Prostate gland (tissue), 2 donors: ENCODE measurements at regions not wholly inside any gene's neighbourhood (a gene's known extent, or its start where the extent isn't known, plus 50 kb on each side); places are given as distances from the start of the nearest gene placed in this dataset.

ENCODE experiments used
- DNase-seq: peaks from one replicate; pipeline ENCODE4 v3.0.0-alpha.2; 2019; ENCODE audit warnings: low spot score
- H3K27ac ChIP-seq, 2 donors: fragments of 200-600 bp; sonication (generic); 2 replicates each; pipeline ENCODE4 v1.5.1; 2017 to 2019
- H3K27me3 ChIP-seq: fragments of 200-600 bp; sonication (generic); replicated peaks from 2 replicates; pipeline ENCODE4 v1.5.1; 2019; ENCODE audit not compliant: insufficient read depth
- H3K36me3 ChIP-seq, 2 donors: fragments of 200-600 bp; sonication (generic); 1 replicate in 1 of 2; 2 replicates in 1 of 2; pipeline versions ENCODE4 v1.5.1 to v1.8.1; 2017 to 2019
- H3K4me1 ChIP-seq: fragments of 200-600 bp; sonication (generic); replicated peaks from 2 replicates; pipeline ENCODE4 v1.5.1; 2019
- H3K4me3 ChIP-seq, 2 donors: fragments of 200-600 bp; sonication (generic); 2 replicates each; pipeline ENCODE4 v1.5.1; 2017 to 2019
- H3K9me3 ChIP-seq: fragments of 200-600 bp; sonication (generic); 2 replicates; pipeline ENCODE4 v1.5.1; 2017
- POLR2A ChIP-seq: fragments of 450-650 bp; IDR thresholded peaks from one replicate; pipeline ENCODE4 v1.6.1; 2016; ENCODE audit warnings: antibody characterized with exemption, mild to moderate bottlenecking
- POLR2AphosphoS5 ChIP-seq: sonication (generic); formaldehyde crosslinking; IDR thresholded peaks from one replicate; pipeline ENCODE4 v1.6.1; 2017; ENCODE audit warnings: antibody characterized with exemption
- WGBS: methylation state at CpG from one replicate; pipeline ENCODE4 v1.1.5; 2018; 5-methylcytosine and 5-hydroxymethylcytosine counted together
- intact Hi-C: fragments of 100-400 bp; cut with DNase I; formaldehyde crosslinking; loops from one replicate; pipeline ENCODE4 v1.14.2; 2022
- TF ChIP-seq, protein P1 (sequence below), 4 experiments: fragments of 200-600 bp in 2 of 4; fragments of 450-650 bp in 2 of 4; sonication (generic) in 2 of 4; IDR thresholded peaks; 1 replicate in 3 of 4; 2 replicates in 1 of 4; pipeline ENCODE4 v1.5.1; 2016 to 2019; ENCODE audit warnings: antibody characterized with exemption in 4 of 4, mild to moderate bottlenecking in 2 of 4, moderate library complexity in 2 of 4

DNA sequence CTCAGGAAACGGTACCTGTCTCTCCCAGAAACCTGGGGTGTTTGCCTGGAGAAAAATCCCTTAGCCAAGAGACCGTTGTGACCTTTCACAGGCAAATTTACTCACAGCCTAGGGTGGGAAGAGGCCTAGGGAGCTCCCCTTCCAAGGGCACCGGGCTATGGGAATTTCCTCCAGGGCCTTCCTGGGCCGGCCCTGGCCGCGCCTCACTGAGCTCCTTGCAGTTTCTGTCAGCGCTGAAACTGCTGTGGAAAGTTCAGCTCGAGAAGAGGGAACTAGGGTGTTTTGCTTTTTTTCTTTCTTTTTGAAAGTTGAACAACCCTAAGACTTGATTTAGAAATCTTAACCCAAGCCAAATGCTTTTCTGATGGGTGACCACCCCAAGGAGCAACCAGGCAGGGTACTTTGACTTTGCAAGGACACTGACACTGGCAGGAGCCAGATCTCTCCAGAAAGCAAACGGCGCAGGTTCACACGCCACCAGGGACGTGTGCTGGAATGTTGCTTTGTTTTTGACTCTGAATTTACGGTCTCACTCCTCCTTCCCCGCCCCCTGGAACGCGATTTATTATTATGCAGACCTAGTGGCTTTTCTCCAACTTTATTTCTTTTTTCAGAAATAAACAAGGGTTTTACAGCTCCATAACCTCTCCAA lies 229.6 kb upstream of the JUN start:
- peak overlapping the region; percentile 85 to 89 for H3K27ac ChIP-seq
- intact Hi-C loops, result loop anchor here (5.0 kb wide), 1 partner anchor 111 kb away; no protein-coding TSS in a partner anchor
- H3K4me3 ChIP-seq, result peak overlapping the region in 1 of 2 donors; percentile 10
- no peaks in the 10 kb centered on the region for H3K27me3 ChIP-seq
- H3K9me3 ChIP-seq, result no peaks in the 10 kb centered on the region
- H3K4me1 ChIP-seq, result peaks cover 13% of the 10 kb centered on the region
- TF ChIP-seq, protein P1, sequence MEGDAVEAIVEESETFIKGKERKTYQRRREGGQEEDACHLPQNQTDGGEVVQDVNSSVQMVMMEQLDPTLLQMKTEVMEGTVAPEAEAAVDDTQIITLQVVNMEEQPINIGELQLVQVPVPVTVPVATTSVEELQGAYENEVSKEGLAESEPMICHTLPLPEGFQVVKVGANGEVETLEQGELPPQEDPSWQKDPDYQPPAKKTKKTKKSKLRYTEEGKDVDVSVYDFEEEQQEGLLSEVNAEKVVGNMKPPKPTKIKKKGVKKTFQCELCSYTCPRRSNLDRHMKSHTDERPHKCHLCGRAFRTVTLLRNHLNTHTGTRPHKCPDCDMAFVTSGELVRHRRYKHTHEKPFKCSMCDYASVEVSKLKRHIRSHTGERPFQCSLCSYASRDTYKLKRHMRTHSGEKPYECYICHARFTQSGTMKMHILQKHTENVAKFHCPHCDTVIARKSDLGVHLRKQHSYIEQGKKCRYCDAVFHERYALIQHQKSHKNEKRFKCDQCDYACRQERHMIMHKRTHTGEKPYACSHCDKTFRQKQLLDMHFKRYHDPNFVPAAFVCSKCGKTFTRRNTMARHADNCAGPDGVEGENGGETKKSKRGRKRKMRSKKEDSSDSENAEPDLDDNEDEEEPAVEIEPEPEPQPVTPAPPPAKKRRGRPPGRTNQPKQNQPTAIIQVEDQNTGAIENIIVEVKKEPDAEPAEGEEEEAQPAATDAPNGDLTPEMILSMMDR (IDR thresholded peaks at IDR 0.05), result peak in 2 of 4 experiments; percentile 10 to 17
- TF ChIP-seq POLR2A (no peak), POLR2AphosphoS5 (peak; percentile 84)
- 5% methylated on average over 16 of the region's 16 CpGs for WGBS
- peak; percentile 70 for DNase-seq
- H3K36me3 ChIP-seq, result no peaks in the 10 kb centered on the region

DNA sequence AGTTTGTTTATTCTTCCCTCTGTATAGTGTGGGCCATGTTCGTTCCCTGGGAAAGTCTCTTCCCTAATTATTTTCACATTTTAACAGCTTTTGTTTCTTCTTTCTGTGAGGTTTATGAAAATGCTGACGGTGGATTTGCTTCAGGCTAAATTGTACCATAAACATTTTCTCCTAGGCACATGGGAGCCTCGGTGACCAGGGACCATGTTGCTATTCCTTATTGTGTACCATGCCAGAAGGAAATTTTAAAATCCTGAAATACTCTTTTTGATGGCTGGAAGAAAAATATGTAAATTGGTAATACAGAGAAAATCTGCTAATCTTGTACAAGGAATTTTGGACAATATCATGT lies 230.1 kb upstream of the JUN start:
- Histone ChIP-seq H3K9me3 (no peaks in the 10 kb centered on the region), H3K36me3 (no peaks in the 10 kb centered on the region), H3K4me1 (peaks cover 13% of the 10 kb centered on the region), H3K27ac (peak overlapping the region; percentile 85 to 89), H3K4me3 (no peak overlapping the region), H3K27me3 (no peaks in the 10 kb centered on the region)
- no peak for TF ChIP-seq POLR2A
- TF ChIP-seq, protein P1 (IDR thresholded peaks at IDR 0.05), result no peak
- intact Hi-C loops, result loop anchor here (5.0 kb wide), 1 partner anchor 112 kb away; no protein-coding TSS in a partner anchor
- no peak for DNase-seq
- 8% methylated on average over 3 of the region's 3 CpGs for WGBS

- TF ChIP-seq, protein P1 (IDR thresholded peaks at IDR 0.05), result no peak
- H3K4me3 ChIP-seq, result no peak overlapping the region
- H3K9me3 ChIP-seq, result no peaks in the 10 kb centered on the region
- no peak for DNase-seq
- peak overlapping the region; percentile 85 to 89 for H3K27ac ChIP-seq
- H3K4me1 ChIP-seq, result peaks cover 13% of the 10 kb centered on the region
- intact Hi-C loops, result loop anchor here (5.0 kb wide), 1 partner anchor 113 kb away; no protein-coding TSS in a partner anchor
- no peaks in the 10 kb centered on the region for H3K36me3 ChIP-seq
- 100% methylated on average over 2 of the region's 2 CpGs for WGBS
- H3K27me3 ChIP-seq, result no peaks in the 10 kb centered on the region
Observed at GRCh38 chr1:59014827-59015226, 231.0 kb upstream of the JUN start.

DNA sequence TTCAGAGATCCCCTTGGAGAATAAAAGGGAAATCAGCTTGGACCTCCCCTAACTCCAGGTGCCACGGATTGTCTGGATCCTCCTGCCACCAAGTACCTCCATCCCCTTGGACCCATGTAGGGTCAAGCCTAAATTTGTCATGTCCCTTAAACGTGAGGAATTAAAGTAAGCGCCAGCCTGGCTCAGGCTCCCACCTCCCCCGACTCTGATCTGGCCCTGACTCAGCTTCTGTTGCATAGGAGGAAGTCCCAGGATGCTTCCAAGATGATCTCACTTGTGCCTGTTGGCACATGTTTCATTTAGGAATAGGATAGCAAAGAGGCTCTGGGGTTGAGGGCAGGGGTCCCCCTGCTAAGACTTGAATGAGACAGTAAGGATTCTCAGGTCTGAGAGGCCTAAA lies 231.9 kb upstream of the JUN start:
- peak; percentile 13 for DNase-seq
- intact Hi-C loops, result no loop called here
- 38% methylated on average over 4 of the region's 4 CpGs for WGBS

GRCh38 chr1:59016390-59016789 lies 232.5 kb upstream of the JUN start:
- DNase-seq, result no peak
- no peak overlapping the region for H3K4me3 ChIP-seq
- H3K36me3 ChIP-seq, result no peaks in the 10 kb centered on the region
- TF ChIP-seq, protein P1 (IDR thresholded peaks at IDR 0.05), result peak in 1 of 4 experiments; percentile 8
- no peak for TF ChIP-seq POLR2A
- intact Hi-C loops, result no loop called here
- no peaks in the 10 kb centered on the region for H3K9me3 ChIP-seq
- H3K4me1 ChIP-seq, result peaks cover 13% of the 10 kb centered on the region
- H3K27me3 ChIP-seq, result no peaks in the 10 kb centered on the region
- peak overlapping the region in 1 of 2 donors; percentile 7 for H3K27ac ChIP-seq
- 88% methylated on average over 2 of the region's 2 CpGs for WGBS

More for the DNA sequence above, 231.9 kb upstream of the JUN start:
- TF ChIP-seq POLR2A, result no peak
- Histone ChIP-seq H3K4me3 (no peak overlapping the region), H3K27me3 (no peaks in the 10 kb centered on the region), H3K4me1 (peaks cover 13% of the 10 kb centered on the region), H3K9me3 (no peaks in the 10 kb centered on the region), H3K36me3 (no peaks in the 10 kb centered on the region), H3K27ac (peak overlapping the region in 1 of 2 donors; percentile 7)
